ENCODE measurements at regions not wholly inside any gene's neighbourhood (a gene's known extent, or its start where the extent isn't known, plus 50 kb on each side); places are given as distances from the start of the nearest gene placed in this dataset.
A peak's percentile ranks its signal among the peaks of the same experiment; 100 is the strongest.
"Not testable (repeated sequence)": the region's sequence is repeated elsewhere in the genome, so short reads cannot be mapped to it uniquely, and the experiment has no call there.

GRCh38 chr1:195745189-195746010 lies 862.8 kb downstream of the KCNT2 start:
- DNase-seq (ENCODE audit: low read depth) = no peak

- DNase-seq (ENCODE audit: low read depth) = no peak
These were observed 864.0 kb downstream of the KCNT2 start for GRCh38 chr1:195744256-195744655.

DNA sequence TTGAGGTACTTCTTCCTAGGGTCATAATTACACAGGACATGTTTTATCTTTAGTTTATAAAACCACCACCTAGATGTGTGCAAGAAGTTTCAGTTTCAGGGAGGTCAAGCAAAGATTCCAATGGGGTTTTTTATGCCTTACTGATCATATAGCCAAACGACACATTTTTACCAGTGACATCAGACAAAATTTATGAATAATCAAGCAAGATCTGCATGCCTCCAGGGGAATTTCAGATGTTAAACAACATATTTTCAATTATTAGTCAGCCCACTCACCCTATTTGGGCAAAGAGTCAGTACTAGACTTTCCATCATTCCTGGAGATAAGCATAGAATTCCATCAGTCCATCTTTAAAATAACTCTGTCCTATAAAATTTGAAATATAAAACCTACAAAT lies 867.4 kb downstream of the KCNT2 start:
- DNase-seq (ENCODE audit: low read depth) = peak; percentile 10

DNA sequence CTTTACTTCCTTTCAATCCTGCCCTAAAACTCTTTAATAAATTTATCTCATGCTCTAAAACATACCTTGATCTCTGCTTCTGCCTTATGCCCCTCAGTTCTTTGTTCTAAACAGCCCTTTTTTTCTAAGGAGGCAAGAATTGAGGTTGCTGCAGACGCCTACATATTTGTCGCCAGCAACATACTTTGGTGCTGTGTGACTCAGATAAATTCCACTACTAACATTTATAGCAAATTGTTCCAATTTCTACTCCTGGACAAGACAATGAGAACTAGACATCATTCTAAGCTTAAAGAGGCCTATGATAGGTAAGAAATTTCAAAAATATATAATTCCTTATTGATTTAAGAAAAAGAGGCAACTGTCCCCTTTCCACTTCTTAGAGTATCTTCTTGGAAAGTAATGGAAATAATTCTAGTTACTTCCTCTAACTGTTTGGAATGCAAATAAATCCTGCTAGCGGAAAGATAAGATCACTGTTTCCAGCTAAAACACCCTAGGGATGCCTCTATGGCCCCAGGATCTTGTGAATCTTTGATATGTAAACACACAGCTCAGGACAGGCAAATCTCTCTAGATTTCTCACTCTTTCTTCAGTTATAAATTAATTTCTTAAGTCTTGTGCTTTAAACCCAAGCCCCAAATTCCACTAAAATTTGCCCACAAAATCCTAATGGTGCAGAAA lies 869.1 kb downstream of the KCNT2 start:
- no peak for DNase-seq (ENCODE audit: low read depth)

DNA sequence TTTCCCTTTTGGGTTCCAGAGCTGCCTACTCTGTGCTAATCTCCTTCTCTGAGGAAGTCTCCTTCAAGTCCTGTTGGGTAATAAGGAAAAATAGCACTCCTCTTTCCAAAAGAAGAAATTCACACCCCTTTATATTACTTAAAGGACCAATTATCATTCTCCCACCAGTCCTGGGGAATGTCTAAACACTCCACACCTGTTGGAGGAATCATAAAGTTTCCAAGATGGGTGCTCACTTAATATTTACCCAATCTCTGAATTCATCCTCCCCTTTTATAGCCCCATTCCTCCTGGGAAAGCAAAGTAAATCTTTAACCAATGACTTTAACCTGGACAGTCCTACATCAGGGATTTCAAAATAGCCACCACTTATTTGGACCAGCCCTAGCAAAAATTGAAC lies 873.1 kb downstream of the KCNT2 start:
- DNase-seq (ENCODE audit: low read depth) = no peak

DNA sequence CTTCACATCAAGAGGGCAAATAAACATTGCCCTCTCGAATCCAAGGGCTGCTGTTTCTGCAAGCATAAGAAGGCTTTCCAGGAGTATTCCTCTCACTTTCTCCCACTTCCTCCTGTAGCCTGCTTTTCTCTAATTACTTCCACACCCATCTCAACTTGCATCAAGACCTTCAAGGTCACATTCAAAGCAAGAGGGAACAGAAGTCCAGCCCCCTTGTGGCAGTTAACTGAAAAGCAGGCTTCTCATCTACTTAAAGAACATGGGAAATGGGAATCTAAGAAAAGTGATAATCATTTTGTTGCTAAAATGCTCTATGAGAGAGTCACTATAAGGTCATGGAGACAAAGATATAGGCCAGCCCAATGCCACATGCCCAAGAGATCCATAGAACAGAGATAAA lies 874.4 kb downstream of the KCNT2 start:
- DNase-seq (ENCODE audit: low read depth) = no peak

DNA sequence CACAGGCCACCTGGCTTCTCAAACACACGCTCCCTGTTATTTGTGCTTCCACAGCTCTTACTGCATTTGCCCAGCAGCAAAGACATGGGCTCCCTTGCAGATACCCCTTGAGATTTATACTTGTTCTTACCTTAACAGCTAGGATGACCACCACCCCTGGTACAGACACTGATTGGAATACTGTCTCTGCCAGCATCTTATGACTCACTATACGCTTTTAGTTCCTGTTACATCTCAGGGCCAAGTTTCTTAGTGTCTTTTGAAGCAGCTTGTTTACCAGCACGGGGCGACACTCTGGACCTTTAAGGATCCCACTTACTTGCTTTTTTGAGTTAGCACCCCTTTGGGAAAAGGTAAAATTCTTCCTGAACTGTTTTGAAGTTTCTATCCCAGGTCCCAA lies 874.8 kb downstream of the KCNT2 start:
- DNase-seq (ENCODE audit: low read depth) = no peak

- DNase-seq (ENCODE audit: low read depth) = no peak
These were observed 876.9 kb downstream of the KCNT2 start for GRCh38 chr1:195731385-195731784.

DNA sequence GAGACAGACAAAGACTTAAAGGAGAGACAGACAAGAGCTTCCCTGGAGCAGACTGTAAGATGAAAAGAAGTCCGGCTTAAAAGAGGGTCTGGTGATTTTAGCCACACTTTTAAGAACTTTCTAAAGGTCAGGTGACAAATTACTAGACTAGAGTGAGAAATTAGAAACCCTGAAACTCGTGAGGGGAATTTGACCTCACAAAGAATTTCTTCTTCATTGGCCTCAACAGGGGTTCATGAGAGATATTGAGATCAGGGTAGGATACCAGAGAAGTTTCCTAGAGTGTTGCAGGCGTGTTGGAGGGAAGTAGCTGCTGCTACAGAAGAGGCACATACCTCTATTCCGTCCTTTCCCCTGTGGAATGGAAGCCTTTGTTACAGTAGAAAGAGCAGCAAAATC lies 884.4 kb downstream of the KCNT2 start:
- no peak for DNase-seq (ENCODE audit: low read depth)

DNA sequence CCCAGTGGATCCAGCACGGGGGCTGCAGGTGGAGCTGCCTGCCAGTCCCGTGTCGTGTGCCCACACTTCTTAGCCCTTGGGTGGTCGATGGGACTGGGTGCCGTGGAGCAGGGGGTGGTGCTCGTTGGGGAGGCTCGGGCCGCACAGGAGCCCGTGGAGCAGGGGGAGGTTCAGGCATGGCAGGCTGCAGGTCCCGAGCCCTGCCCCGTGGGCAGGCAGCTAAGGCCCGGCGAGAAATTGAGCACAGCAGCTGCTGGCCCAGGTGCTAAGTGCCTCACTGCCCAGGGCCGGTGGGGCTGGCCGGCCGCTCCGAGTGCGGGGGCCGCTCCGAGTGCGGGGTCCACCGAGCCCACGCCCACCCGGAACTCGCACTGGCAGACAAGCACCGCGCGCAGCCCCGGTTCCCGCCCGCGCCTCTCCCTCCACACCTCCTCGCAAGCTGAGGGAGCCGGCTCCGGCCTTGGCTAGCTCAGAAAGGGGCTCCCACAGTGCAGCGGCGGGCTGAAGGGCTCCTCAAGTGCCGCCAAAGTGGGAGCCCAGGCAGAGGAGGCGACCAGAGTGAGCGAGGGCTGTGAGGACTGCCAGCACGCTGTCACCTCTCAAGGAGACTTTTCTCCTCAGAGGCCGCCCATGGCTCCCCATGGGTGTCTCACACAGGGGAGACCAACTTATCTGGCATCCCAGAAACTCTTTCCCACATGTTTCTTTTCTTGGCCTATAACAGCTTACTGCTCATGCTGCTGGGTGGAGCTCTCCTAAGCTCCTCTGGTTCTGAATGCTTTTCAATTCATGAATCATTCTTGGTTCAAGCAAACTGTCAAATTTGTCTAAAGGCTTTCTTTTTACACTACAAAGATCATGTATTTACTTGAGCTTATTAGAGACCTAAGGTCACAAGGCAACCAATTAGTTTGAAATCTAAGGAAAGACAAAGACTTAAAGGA lies 885.1 kb downstream of the KCNT2 start:
- DNase-seq (ENCODE audit: low read depth) = not testable (repeated sequence)

- not testable (repeated sequence) for DNase-seq (ENCODE audit: low read depth)
These were observed 886.1 kb downstream of the KCNT2 start for GRCh38 chr1:195722146-195722545.

DNA sequence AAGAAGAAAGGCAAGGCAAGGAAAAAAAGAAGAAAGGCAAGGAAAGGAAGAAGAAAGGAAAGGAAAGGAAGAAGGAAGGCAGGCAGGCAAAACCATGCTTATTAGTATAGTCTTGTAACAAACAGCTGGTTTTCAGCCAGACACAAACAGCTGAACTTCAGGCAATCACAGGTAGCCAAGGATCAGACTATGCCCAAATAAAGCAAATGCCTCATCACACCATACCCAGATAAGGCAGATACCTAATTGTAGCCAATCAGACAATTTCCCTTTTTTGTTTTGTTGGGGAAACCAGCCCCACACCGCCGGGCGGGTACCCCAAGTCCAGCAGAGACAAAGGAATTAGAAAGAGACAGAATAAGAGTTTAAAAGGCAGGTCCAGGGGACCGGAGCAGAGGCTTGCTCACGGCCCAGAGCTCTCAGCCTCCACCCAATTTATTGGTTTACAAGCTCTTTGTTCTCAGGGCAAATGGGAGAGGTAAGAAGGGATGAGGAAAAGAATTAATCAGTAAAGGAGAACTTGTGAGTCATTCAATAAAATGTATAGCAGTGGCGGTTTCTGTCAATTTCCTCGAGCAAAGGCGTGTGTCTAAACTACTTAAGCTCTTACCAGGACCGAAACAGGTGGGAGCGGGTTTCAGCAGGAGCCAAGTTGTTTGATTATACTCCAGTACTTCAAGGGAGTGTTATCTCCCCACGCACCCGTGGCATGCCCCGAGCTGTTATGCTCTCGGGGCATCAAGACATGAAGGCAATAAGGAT lies 886.8 kb downstream of the KCNT2 start:
- no peak for DNase-seq (ENCODE audit: low read depth)

DNA sequence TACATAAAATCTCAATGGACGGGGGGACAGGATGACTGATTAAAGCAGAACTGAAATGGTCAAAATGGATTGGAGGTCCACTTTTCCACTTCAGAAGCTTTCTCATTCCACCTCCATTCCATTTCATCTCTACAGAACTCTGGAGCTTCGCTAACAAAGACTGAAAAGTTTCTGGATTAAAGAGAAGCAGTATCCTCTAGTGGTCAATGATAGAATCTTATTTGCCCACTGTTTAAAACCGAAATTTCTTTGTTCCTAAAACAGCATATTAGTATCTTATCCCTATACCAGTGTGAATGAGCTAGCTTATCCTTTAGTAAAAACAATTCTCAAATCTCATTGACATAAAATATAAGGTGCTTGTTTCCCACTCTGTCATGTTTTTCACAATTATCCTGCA lies 890.6 kb downstream of the KCNT2 start:
- DNase-seq (ENCODE audit: low read depth) = peak; percentile 18

- DNase-seq (ENCODE audit: low read depth) = no peak
These were observed 892.6 kb downstream of the KCNT2 start for GRCh38 chr1:195715652-195716051.

- peak; percentile 24 for DNase-seq (ENCODE audit: low read depth)
These were observed 894.0 kb downstream of the KCNT2 start for GRCh38 chr1:195714248-195714647.

DNA sequence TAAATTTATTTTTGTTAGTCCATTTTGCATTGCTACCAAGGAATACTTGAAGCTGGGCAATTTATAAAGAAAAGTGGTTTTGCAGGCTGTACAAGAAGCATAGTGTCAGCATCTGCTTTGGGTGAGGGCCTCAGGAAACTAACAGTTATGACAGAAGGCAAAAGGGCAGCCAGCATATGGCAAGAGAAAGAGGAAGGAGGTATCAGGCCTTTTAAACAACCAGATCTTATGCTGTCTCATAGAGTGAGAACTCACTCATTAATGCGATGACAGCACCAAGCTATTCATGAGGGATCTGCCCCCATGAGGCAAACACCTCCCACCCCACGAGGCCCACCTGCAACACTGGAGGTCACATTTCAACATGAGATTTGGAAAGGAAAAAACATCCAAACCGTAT lies 898.4 kb downstream of the KCNT2 start:
- DNase-seq (ENCODE audit: low read depth) = no peak

DNA sequence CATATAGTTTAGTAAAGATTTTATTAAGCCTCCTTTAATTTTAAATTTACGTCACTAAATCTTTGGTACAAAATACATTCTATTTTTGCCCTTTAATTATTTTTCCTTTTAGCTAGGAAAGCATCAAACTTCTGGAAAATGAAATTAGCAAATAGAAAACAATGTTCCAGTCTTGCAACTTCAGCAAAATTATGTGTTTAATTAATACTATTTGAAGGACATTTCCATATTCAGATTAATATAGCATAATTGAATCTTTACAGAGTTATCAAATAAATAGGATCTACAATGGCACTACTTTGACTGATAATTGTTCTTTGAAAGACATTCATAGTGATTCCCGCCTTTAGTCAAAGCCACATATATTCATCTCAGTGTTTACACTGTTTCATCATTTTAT lies 904.2 kb downstream of the KCNT2 start:
- no peak for DNase-seq (ENCODE audit: low read depth)

- no peak for DNase-seq (ENCODE audit: low read depth)
These were observed 907.1 kb downstream of the KCNT2 start for GRCh38 chr1:195701149-195701548.

DNA sequence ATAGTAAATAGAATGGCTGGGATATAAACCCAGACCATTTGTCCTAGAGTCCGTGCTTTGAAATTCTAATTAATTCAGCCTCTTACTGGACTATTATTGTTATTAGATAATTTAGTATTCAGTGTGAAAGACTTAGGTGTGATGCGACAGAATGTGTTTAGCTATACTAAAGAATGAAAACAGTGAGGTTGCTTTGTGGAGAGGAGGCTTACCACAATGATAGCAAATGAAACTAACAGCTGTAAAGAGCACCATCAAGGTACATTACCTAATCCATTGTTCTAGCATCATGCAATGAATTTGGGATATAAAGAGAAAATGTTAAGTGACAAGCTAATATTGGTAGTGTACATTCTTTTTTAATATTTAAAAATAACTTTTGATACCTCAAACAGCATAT lies 911.1 kb downstream of the KCNT2 start:
- no peak for DNase-seq (ENCODE audit: low read depth)

DNA sequence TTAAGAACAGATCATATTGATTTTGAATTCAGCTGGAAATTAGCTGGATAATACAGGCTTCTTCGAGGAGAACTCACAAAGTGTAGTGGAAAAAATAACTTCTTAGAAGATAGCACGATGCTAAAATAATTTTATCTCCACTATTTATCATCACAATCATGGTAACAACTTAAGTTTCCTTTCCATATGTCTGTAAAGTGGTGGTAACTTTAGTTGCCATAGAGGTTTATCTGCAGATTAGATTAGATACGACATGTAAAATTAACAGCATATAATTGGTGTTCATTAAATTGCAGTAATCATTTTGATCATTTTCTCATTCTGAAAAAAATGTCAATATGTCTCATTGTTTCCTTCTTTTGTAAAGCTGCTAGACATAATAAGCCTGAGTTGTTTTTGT lies 921.5 kb downstream of the KCNT2 start:
- no peak for DNase-seq (ENCODE audit: low read depth)

DNA sequence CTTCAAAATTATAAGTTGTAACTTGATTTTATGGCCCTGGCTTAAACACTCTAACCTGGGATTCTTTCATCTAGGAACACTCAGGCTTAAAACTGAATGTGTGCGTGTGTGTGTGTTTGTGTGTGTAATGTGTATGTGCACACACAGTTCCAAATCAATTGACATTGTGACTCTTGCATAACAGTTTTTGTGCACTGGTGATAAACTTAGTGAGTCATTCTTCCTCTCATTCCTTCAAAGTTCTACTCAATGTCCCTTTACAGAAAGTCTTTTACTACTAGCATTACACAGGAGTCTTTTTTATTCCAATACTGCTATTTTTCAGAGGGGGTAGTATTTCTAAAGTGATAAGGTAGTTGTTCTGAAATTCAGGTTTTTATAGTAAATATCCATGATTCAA lies 943.6 kb downstream of the KCNT2 start:
- peak; percentile 8 for DNase-seq (ENCODE audit: low read depth)
